ENCODE measurements at regions not wholly inside any gene's neighbourhood (a gene's known extent, or its start where the extent isn't known, plus 50 kb on each side); places are given as distances from the start of the nearest gene placed in this dataset.

DNA sequence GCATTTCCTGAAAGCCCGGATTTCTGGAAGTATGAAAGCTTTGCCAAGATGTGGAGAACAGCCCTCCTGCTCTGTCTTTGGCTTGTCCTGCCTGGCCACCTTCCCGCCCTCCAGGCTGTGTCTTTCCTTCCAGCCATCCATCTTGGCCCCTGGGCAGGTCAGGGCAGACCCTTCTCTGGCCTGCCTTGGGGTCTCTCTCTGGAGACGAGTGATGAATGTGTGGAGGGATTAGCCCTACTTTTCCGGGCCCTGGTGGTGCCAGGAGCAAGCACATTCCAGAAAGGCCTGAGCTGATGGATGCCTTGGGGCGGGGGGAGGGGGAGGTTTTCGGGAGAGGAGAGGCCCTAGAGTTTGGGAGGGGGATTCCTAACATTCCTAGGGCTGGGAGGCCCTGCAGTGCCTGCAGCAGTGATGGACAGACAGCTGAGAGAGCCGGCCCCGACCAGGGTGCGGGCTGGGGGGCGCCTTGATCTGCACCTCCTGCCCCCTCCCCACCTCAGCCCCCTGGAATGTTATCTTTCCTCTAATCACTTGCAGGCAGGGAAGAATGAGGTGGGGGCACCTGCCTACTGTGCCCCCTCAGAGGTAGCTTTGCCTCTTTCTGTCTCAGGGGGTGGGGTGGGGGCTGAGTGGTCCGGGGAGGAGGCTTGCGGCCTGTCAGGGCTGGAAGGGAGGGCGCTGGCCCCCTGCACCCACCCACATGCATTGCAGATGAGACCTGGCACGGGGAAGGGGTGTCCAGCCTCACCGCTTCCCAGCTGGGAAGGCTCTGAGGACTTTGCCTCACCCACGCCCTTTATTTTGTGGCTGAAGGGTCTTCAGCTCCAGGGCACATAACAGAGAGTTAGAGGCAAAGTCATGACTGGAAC, 156.2 kb downstream of the DDX1 start:
- Histone ChIP-seq H3K4me3 (ENCODE audit: low read depth, low read length) (no peak overlapping the region), H3K4me2 (ENCODE audit: low read length) (no peak overlapping the region), H3K27ac (no peak overlapping the region), H2AFZ (no peak overlapping the region), H3K9ac (no peak overlapping the region), H3K9me3 (ENCODE audit: control insufficient read depth, low read length) (no peaks in the 10 kb centered on the region), H3K79me2 (no peaks in the 10 kb centered on the region), H3K4me1 (peaks cover 4% of the 10 kb centered on the region), H3K36me3 (ENCODE audit: control insufficient read depth, insufficient read depth, low read length) (no peaks in the 10 kb centered on the region), H3K27me3 (ENCODE audit: control insufficient read depth, insufficient read depth, low read length) (no peaks in the 10 kb centered on the region)
- TF ChIP-seq, protein P1, sequence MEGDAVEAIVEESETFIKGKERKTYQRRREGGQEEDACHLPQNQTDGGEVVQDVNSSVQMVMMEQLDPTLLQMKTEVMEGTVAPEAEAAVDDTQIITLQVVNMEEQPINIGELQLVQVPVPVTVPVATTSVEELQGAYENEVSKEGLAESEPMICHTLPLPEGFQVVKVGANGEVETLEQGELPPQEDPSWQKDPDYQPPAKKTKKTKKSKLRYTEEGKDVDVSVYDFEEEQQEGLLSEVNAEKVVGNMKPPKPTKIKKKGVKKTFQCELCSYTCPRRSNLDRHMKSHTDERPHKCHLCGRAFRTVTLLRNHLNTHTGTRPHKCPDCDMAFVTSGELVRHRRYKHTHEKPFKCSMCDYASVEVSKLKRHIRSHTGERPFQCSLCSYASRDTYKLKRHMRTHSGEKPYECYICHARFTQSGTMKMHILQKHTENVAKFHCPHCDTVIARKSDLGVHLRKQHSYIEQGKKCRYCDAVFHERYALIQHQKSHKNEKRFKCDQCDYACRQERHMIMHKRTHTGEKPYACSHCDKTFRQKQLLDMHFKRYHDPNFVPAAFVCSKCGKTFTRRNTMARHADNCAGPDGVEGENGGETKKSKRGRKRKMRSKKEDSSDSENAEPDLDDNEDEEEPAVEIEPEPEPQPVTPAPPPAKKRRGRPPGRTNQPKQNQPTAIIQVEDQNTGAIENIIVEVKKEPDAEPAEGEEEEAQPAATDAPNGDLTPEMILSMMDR (IDR thresholded peaks at IDR 0.05), result no peak

DNA sequence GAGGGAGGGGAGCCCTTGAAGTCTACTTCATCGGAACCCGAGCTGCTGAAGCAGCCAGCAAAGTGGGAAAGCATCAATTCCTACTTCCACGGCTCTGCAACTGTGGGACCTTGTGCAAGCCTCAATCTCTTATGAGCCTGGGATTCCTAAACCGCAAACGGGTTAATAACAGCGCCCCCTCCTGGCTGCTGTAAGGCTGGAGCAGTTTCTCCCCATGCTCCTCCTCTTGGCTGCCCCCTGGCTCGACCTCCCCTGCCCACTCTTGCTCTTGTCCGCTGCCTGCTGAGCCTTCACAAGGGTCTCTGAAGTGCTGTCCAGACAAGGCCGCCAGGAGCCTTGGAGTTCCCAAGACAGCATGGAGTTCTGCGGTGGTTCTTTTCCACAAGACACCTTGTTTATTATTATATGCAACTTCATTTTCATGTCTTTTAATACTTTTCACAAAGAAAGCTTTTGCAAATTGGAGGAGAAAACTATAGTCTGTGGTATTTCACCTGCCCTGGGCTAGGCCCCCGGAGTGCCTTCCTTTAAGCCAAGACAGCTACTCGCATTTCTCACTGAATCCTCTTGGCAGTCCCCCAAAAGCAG, 157.2 kb downstream of the DDX1 start:
- Histone ChIP-seq H3K4me1 (peaks cover 4% of the 10 kb centered on the region), H3K27me3 (ENCODE audit: control insufficient read depth, insufficient read depth, low read length) (no peaks in the 10 kb centered on the region), H3K36me3 (ENCODE audit: control insufficient read depth, insufficient read depth, low read length) (no peaks in the 10 kb centered on the region), H3K4me3 (ENCODE audit: low read depth, low read length) (no peak overlapping the region), H3K27ac (no peak overlapping the region), H3K79me2 (no peaks in the 10 kb centered on the region), H3K9ac (no peak overlapping the region), H3K9me3 (ENCODE audit: control insufficient read depth, low read length) (no peaks in the 10 kb centered on the region), H3K4me2 (ENCODE audit: low read length) (no peak overlapping the region), H2AFZ (no peak overlapping the region)
- TF ChIP-seq, protein P1 (IDR thresholded peaks at IDR 0.05), result no peak

DNA sequence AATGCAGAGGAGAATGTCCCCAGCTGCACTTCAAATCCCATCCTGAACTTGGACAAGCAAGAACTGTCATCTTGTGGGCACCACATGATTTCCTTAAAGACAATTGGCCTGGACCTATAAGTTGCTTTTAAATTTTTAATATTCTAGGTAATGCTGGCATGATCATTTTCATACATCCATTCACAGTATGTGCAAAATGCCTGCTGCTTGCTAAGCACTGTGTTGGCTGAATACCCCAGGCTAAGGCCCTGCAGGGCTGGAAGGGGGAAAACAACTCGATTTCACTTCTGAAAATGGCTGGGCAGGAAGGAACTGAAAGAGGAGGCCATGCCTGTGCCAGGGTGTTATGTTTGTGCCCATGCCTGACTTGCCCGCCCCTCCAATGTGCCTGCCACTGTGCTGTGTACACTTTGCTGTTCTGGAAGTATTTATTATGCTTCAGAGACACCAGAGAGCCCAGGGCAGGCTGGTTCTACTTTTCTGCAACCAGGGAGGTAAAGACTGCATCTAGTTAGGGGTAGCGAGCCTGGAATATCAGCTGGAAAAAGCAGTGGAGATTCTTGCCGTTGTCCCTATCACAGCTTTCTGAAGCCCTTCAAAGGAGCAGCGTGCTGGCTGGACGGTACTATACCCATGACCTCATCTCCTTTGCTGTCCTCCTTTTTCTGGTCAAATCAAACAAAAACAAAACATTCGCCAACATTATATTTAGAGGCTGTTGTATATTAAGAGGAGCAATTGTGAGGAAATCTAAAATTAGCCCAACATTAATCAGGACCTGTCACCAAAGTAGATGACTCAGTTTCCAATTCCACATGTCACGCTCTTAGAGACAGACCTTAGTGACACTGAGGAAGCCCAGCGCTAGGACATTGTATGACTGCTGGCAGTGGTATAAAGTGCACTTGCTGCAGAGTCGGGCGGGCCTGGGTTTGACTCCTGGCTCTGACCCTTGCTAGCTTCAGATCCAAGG, 158.1 kb downstream of the DDX1 start:
- peaks cover 4% of the 10 kb centered on the region for H3K4me1 ChIP-seq
- H3K4me2 ChIP-seq (ENCODE audit: low read length), result no peak overlapping the region
- H3K27ac ChIP-seq, result no peak overlapping the region
- no peak overlapping the region for H3K9ac ChIP-seq
- no peaks in the 10 kb centered on the region for H3K9me3 ChIP-seq (ENCODE audit: control insufficient read depth, low read length)
- no peak overlapping the region for H2AFZ ChIP-seq
- no peaks in the 10 kb centered on the region for H3K27me3 ChIP-seq (ENCODE audit: control insufficient read depth, insufficient read depth, low read length)
- TF ChIP-seq, protein P1 (IDR thresholded peaks at IDR 0.05), result no peak
- no peaks in the 10 kb centered on the region for H3K36me3 ChIP-seq (ENCODE audit: control insufficient read depth, insufficient read depth, low read length)
- H3K79me2 ChIP-seq, result no peaks in the 10 kb centered on the region
- H3K4me3 ChIP-seq (ENCODE audit: low read depth, low read length), result no peak overlapping the region

DNA sequence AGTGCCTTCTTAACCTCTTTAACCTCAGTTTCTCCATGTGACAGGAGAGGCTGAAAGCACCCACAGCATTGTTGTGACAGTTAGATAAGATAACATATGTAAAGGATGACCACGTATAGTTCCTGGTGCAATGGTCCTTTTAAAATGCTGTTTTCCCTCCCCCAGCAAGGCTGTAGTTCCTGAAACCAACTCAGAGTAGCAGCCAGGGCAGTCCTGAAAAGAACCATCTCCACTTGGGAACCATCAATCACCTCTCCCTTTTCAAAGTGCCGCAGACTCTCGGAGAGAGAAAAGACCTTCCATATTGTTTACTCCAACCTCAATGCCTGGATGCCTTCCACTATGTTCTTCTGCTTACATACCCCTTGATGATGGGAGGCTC, 158.8 kb downstream of the DDX1 start:
- H3K4me3 ChIP-seq (ENCODE audit: low read depth, low read length), result no peak overlapping the region
- no peak overlapping the region for H3K4me2 ChIP-seq (ENCODE audit: low read length)
- H3K79me2 ChIP-seq, result no peaks in the 10 kb centered on the region
- H2AFZ ChIP-seq, result no peak overlapping the region
- no peaks in the 10 kb centered on the region for H3K36me3 ChIP-seq (ENCODE audit: control insufficient read depth, insufficient read depth, low read length)
- H3K4me1 ChIP-seq, result peaks cover 4% of the 10 kb centered on the region
- no peaks in the 10 kb centered on the region for H3K9me3 ChIP-seq (ENCODE audit: control insufficient read depth, low read length)
- TF ChIP-seq, protein P1 (IDR thresholded peaks at IDR 0.05), result no peak
- no peak overlapping the region for H3K27ac ChIP-seq
- H3K9ac ChIP-seq, result no peak overlapping the region
- H3K27me3 ChIP-seq (ENCODE audit: control insufficient read depth, insufficient read depth, low read length), result no peaks in the 10 kb centered on the region
